ENCODE measurements at regions not wholly inside any gene's neighbourhood (a gene's known extent, or its start where the extent isn't known, plus 50 kb on each side); places are given as distances from the start of the nearest gene placed in this dataset.

DNA sequence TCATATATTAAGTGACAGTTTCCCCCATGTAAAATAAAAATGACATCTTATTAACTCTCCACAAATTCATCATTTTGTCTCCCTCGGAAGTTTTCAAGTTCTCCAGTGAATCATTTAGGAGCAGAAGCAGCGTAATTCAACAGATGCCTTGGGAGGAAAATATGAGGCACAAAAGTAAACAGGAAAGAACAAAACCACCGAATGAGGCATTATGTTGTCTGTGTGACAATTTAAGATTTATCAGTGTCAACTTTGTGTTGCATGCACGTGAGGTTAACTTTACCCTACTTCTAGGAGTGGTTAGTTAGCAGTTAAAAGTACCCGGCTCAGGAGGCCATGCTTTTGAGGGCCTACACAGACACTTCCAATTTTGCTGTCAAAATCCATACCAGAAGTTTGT lies 258.6 kb downstream of the IPO8 start:
- no peaks in the 10 kb centered on the region for H3K36me3 ChIP-seq (ENCODE audit: control insufficient read depth, insufficient read depth, low read length)
- DNase-seq (ENCODE audit: extremely low read depth, insufficient read length): no peak
- TF ChIP-seq, protein P1, sequence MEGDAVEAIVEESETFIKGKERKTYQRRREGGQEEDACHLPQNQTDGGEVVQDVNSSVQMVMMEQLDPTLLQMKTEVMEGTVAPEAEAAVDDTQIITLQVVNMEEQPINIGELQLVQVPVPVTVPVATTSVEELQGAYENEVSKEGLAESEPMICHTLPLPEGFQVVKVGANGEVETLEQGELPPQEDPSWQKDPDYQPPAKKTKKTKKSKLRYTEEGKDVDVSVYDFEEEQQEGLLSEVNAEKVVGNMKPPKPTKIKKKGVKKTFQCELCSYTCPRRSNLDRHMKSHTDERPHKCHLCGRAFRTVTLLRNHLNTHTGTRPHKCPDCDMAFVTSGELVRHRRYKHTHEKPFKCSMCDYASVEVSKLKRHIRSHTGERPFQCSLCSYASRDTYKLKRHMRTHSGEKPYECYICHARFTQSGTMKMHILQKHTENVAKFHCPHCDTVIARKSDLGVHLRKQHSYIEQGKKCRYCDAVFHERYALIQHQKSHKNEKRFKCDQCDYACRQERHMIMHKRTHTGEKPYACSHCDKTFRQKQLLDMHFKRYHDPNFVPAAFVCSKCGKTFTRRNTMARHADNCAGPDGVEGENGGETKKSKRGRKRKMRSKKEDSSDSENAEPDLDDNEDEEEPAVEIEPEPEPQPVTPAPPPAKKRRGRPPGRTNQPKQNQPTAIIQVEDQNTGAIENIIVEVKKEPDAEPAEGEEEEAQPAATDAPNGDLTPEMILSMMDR (IDR thresholded peaks at IDR 0.05; ENCODE audit: insufficient read depth, low read length, poor library complexity, severe bottlenecking): no peak
- no peak overlapping the region for H3K4me3 ChIP-seq (replicated peaks; ENCODE audit: low read depth, low read length)
- no peaks in the 10 kb centered on the region for H3K27me3 ChIP-seq (replicated peaks; ENCODE audit: control insufficient read depth, insufficient read depth, low read length)

DNA sequence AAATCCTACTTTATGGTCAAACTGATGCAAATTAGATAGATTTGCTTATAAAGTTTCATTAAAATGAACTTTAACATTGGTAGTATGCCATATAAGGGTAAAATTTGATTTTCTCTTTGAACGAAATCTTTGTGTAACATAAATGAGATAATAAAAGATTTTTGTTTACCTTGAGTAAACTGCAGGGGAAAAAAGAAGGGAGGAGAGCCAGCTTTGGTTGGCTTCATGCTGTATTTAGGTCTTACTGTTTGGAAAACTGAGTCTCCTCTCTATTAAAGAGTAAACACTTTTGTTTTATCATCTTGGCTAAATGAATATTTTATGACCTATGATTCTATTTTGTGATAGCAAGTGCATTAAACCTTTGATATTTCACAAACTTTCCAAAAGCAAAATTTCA lies 267.6 kb downstream of the IPO8 start:
- Histone ChIP-seq H3K36me3 (ENCODE audit: control insufficient read depth, insufficient read depth, low read length) (no peaks in the 10 kb centered on the region), H3K27me3 (replicated peaks; ENCODE audit: control insufficient read depth, insufficient read depth, low read length) (no peaks in the 10 kb centered on the region), H3K4me3 (replicated peaks; ENCODE audit: low read depth, low read length) (no peak overlapping the region)
- DNase-seq (ENCODE audit: extremely low read depth, insufficient read length): no peak
- TF ChIP-seq, protein P1 (IDR thresholded peaks at IDR 0.05; ENCODE audit: insufficient read depth, low read length, poor library complexity, severe bottlenecking): no peak

GRCh38 chr12:30427555-30427954 lies 268.1 kb downstream of the IPO8 start:
- H3K4me3 ChIP-seq (replicated peaks; ENCODE audit: low read depth, low read length): no peak overlapping the region
- H3K27me3 ChIP-seq (replicated peaks; ENCODE audit: control insufficient read depth, insufficient read depth, low read length): no peaks in the 10 kb centered on the region
- DNase-seq (ENCODE audit: extremely low read depth, insufficient read length): no peak
- TF ChIP-seq, protein P1 (IDR thresholded peaks at IDR 0.05; ENCODE audit: insufficient read depth, low read length, poor library complexity, severe bottlenecking): no peak
- no peaks in the 10 kb centered on the region for H3K36me3 ChIP-seq (ENCODE audit: control insufficient read depth, insufficient read depth, low read length)

- H3K36me3 ChIP-seq (ENCODE audit: control insufficient read depth, insufficient read depth, low read length): no peaks in the 10 kb centered on the region
- TF ChIP-seq, protein P1 (IDR thresholded peaks at IDR 0.05; ENCODE audit: insufficient read depth, low read length, poor library complexity, severe bottlenecking): no peak
- no peak for DNase-seq (ENCODE audit: extremely low read depth, insufficient read length)
- no peaks in the 10 kb centered on the region for H3K27me3 ChIP-seq (replicated peaks; ENCODE audit: control insufficient read depth, insufficient read depth, low read length)
- H3K4me3 ChIP-seq (replicated peaks; ENCODE audit: low read depth, low read length): no peak overlapping the region
Observed at GRCh38 chr12:30425445-30425844, 270.2 kb downstream of the IPO8 start.

GRCh38 chr12:30423330-30423729 lies 272.3 kb downstream of the IPO8 start:
- TF ChIP-seq, protein P1 (IDR thresholded peaks at IDR 0.05; ENCODE audit: insufficient read depth, low read length, poor library complexity, severe bottlenecking): no peak
- no peaks in the 10 kb centered on the region for H3K27me3 ChIP-seq (replicated peaks; ENCODE audit: control insufficient read depth, insufficient read depth, low read length)
- no peak for DNase-seq (ENCODE audit: extremely low read depth, insufficient read length)
- no peaks in the 10 kb centered on the region for H3K36me3 ChIP-seq (ENCODE audit: control insufficient read depth, insufficient read depth, low read length)
- no peak overlapping the region for H3K4me3 ChIP-seq (replicated peaks; ENCODE audit: low read depth, low read length)

GRCh38 chr12:30422844-30423243 lies 272.8 kb downstream of the IPO8 start:
- TF ChIP-seq, protein P1 (IDR thresholded peaks at IDR 0.05; ENCODE audit: insufficient read depth, low read length, poor library complexity, severe bottlenecking): no peak
- Histone ChIP-seq H3K36me3 (ENCODE audit: control insufficient read depth, insufficient read depth, low read length) (no peaks in the 10 kb centered on the region), H3K27me3 (replicated peaks; ENCODE audit: control insufficient read depth, insufficient read depth, low read length) (no peaks in the 10 kb centered on the region), H3K4me3 (replicated peaks; ENCODE audit: low read depth, low read length) (no peak overlapping the region)
- DNase-seq (ENCODE audit: extremely low read depth, insufficient read length): no peak
